GM12878 (cell line): ENCODE measurements at regions not wholly inside any gene's neighbourhood (a gene's known extent, or its start where the extent isn't known, plus 50 kb on each side); places are given as distances from the start of the nearest gene placed in this dataset.

Experiments
- ATAC-seq: fragments of 200-7000 bp; cut with Tn5 transposase; 3 replicates; pipeline ENCODE4 v1.9.1; 2020; ENCODE audit warnings: mild to moderate bottlenecking, moderate library complexity
- BruUV-seq: library from RNA; stranded (reverse); fragments of 400-500 nt; replicated peaks from 2 replicates; lab custom pipeline; 2021; lab: Mats Ljungman, UMichigan
- CTCF ChIA-PET: fragments of 300-600 bp; sonication (Branson Sonifier 250); formaldehyde crosslinking; extraction: SDS; loops from one replicate; lab custom pipeline; 2021; ENCODE audit warnings: inconsistent platforms; lab: Yijun Ruan, JAX
- POLR2A ChIA-PET: fragments of 350-600 bp; formaldehyde crosslinking; extraction: SDS; loops from one replicate; lab custom pipeline; 2021; ENCODE audit warnings: inconsistent platforms; lab: Charles Lee
- RAD21 ChIA-PET: fragments of 300-600 bp; sonication (Branson Sonifier 250); formaldehyde crosslinking; loops from one replicate; lab custom pipeline; 2023; ENCODE audit warnings: antibody characterized with exemption; ENCODE audit not compliant: unreplicated experiment; lab: Charles Lee
- SMC1A ChIA-PET: fragments of 300-600 bp; sonication (Branson Sonifier 250); formaldehyde crosslinking; loops from one replicate; lab custom pipeline; 2023; ENCODE audit not compliant: unreplicated experiment, uncharacterized antibody; lab: Charles Lee
- DNase-seq: peaks from one replicate; pipeline ENCODE4 v3.0.0-alpha.2; 2011; ENCODE audit warnings: low read depth, low spot score
- FAIRE-seq: peaks from 3 replicates; lab custom pipeline; 2011; peaks lifted over from hg19 to GRCh38; lab: Jason Lieb, UNC
- H2AFZ ChIP-seq: 2 replicates; pipeline ENCODE4 v1.6.0; 2011; ENCODE audit warnings: low read depth, low read length, control low read depth; ENCODE audit not compliant: control insufficient read depth
- H3K27ac ChIP-seq: 2 replicates; pipeline ENCODE4 v1.5.1; 2011; ENCODE audit warnings: control low read depth; ENCODE audit not compliant: control insufficient read depth, insufficient read depth
- H3K27me3 ChIP-seq, 2 experiments: replicated peaks in 1 of 2; 2 replicates each; pipeline versions ENCODE4 v1.6.0 to v1.6.1; 2011; ENCODE audit warnings: low read length in 1 of 2; ENCODE audit not compliant: control insufficient read depth in 2 of 2, insufficient read depth in 2 of 2
- H3K36me3 ChIP-seq, 2 experiments: 2 replicates each; pipeline ENCODE4 v1.5.1; 2011; ENCODE audit warnings: low read length in 1 of 2; ENCODE audit not compliant: control insufficient read depth in 2 of 2, insufficient read depth in 2 of 2
- H3K4me1 ChIP-seq: 2 replicates; pipeline ENCODE4 v1.6.1; 2011; ENCODE audit warnings: mild to moderate bottlenecking, low read length, moderate library complexity, mixed read lengths; ENCODE audit not compliant: control insufficient read depth, insufficient read depth
- H3K4me2 ChIP-seq: 2 replicates; pipeline ENCODE4 v1.6.0; 2011; ENCODE audit warnings: control low read depth; ENCODE audit not compliant: control insufficient read depth, insufficient read depth
- H3K4me3 ChIP-seq: fragments of 200-600 bp; sonication (generic); 2 replicates; pipeline ENCODE4 v1.5.1; 2016
- H3K79me2 ChIP-seq: 2 replicates; pipeline ENCODE4 v1.6.0; 2011; ENCODE audit warnings: low read length; ENCODE audit not compliant: control insufficient read depth, insufficient read depth
- H3K9ac ChIP-seq: 2 replicates; pipeline ENCODE4 v1.8.0; 2011; ENCODE audit warnings: low read length, control low read depth, mixed read lengths; ENCODE audit not compliant: control insufficient read depth, insufficient read depth
- H3K9me3 ChIP-seq: replicated peaks from 3 replicates; pipeline ENCODE4 v1.5.1; 2011; ENCODE audit warnings: mild to moderate bottlenecking, low read length; ENCODE audit not compliant: control insufficient read depth, insufficient read depth
- H4K20me1 ChIP-seq: 2 replicates; pipeline ENCODE4 v1.6.0; 2011; ENCODE audit not compliant: control insufficient read depth, insufficient read depth
- ASH2L ChIP-seq: fragments of 300-600, 200-600 bp; sonication (generic); IDR thresholded peaks from 2 replicates; pipeline ENCODE4 v1.6.1; 2017; ENCODE audit warnings: low read depth, mild to moderate bottlenecking, borderline replicate concordance
- CBX3 ChIP-seq: fragments of 200-600 bp; sonication (generic); IDR thresholded peaks from 2 replicates; pipeline ENCODE4 v1.6.1; 2016; ENCODE audit warnings: low read depth, borderline replicate concordance
- CHD4 ChIP-seq: fragments of 200-600 bp; sonication (generic); IDR thresholded peaks from 2 replicates; pipeline ENCODE4 v1.6.1; 2016; ENCODE audit warnings: mild to moderate bottlenecking
- FOS ChIP-seq: IDR thresholded peaks from 3 replicates; pipeline ENCODE4 v1.6.1; 2011; ENCODE audit warnings: borderline replicate concordance; ENCODE audit not compliant: insufficient read length; ENCODE audit errors: extremely low read depth
- KAT2A ChIP-seq: conservative IDR thresholded peaks from 2 replicates; pipeline ENCODE4 v1.6.1; 2011; ENCODE audit warnings: low read depth, low read length; ENCODE audit not compliant: control insufficient read depth
- KLF5 ChIP-seq: fragments of 450-650 bp; IDR thresholded peaks from 2 replicates; pipeline ENCODE4 v1.6.1; 2014; ENCODE audit warnings: mild to moderate bottlenecking; ENCODE audit not compliant: partially characterized antibody
- MLLT1 ChIP-seq: fragments of 450-650 bp; IDR thresholded peaks from 2 replicates; pipeline ENCODE4 v1.6.1; 2016; ENCODE audit warnings: mild to moderate bottlenecking
- MYB ChIP-seq: fragments of 150-350 bp; IDR thresholded peaks from 2 replicates; pipeline ENCODE4 v1.6.1; 2014; ENCODE audit warnings: mild to moderate bottlenecking, low read depth, low read length, borderline replicate concordance
- NKRF ChIP-seq: fragments of 450-650 bp; conservative IDR thresholded peaks from 2 replicates; pipeline ENCODE4 v1.6.1; 2017; ENCODE audit warnings: mild to moderate bottlenecking, moderate library complexity
- NRF1 ChIP-seq: conservative IDR thresholded peaks from 2 replicates; pipeline ENCODE4 v1.6.1; 2011; ENCODE audit warnings: mild to moderate bottlenecking, low read depth, low read length, improper control_type of control experiment
- POLR2AphosphoS5 ChIP-seq: IDR thresholded peaks from 2 replicates; pipeline ENCODE4 v1.6.1; 2011; ENCODE audit warnings: mild to moderate bottlenecking, low read length, inconsistent platforms
- STAT3 ChIP-seq: IDR thresholded peaks from 2 replicates; pipeline ENCODE4 v1.6.1; 2011; ENCODE audit warnings: low read depth, low read length, improper control_type of control experiment
- SUPT20H ChIP-seq: IDR thresholded peaks from 2 replicates; pipeline ENCODE4 v1.6.1; 2011; ENCODE audit warnings: low read depth, mild to moderate bottlenecking, low read length, moderate library complexity, borderline replicate concordance; ENCODE audit not compliant: control insufficient read depth
- SUZ12 ChIP-seq: fragments of 200-600 bp; sonication (generic); IDR thresholded peaks from one replicate; pipeline ENCODE4 v1.6.1; 2018; ENCODE audit warnings: antibody characterized with exemption, mild to moderate bottlenecking; ENCODE audit not compliant: unreplicated experiment
- TCF12 ChIP-seq: IDR thresholded peaks from 2 replicates; pipeline ENCODE4 v1.6.1; 2011; ENCODE audit warnings: low read depth, mild to moderate bottlenecking, low read length
- TCF3 ChIP-seq: IDR thresholded peaks from 2 replicates; pipeline ENCODE4 v1.6.1; 2012; ENCODE audit warnings: low read depth, mild to moderate bottlenecking, low read length, borderline replicate concordance; ENCODE audit not compliant: insufficient read depth
- WGBS: methylation state at CpG from one replicate; pipeline ENCODE4 v1.1.6; 2016; ENCODE audit warnings: low lambda C conversion rate; ENCODE audit not compliant: insufficient replicate concordance, insufficient coverage; ENCODE audit errors: missing lambda C conversion rate; 5-methylcytosine and 5-hydroxymethylcytosine counted together
- in situ Hi-C: fragments of 300-500 bp; cut with MboI; formaldehyde crosslinking; loops from 9 replicates; pipeline ENCODE4 v1.14.3; 2018; ENCODE audit warnings: mixed read lengths
- intact Hi-C: fragments of 100-400 bp; cut with micrococcal nuclease; formaldehyde crosslinking; loops from one replicate; pipeline ENCODE4 v1.14.2; 2022; ENCODE audit not compliant: unreplicated experiment

- TF ChIP-seq STAT3 = no peak
- no peak for TF ChIP-seq POLR2AphosphoS5
- TF ChIP-seq, all 136 proteins: peak for 0
- H3K79me2 ChIP-seq = no peaks in the 10 kb centered on the region
- H4K20me1 ChIP-seq = no peaks in the 10 kb centered on the region
- RAD21 ChIA-PET = no interaction called here
- 22% methylated on average over 4 of the region's 4 CpGs for WGBS
- CTCF ChIA-PET = no interaction called here
- DNase-seq (no peak), ATAC-seq (no peak), FAIRE-seq (no peak)
- H3K4me3 ChIP-seq = no peak overlapping the region
- no peak overlapping the region for H3K27ac ChIP-seq
- no peak overlapping the region for H2AFZ ChIP-seq
- H3K36me3 ChIP-seq = no peaks in the 10 kb centered on the region
- no peak overlapping the region for H3K9ac ChIP-seq
- no peaks in the 10 kb centered on the region for H3K27me3 ChIP-seq
- no TSS peak for BruUV-seq
- H3K4me2 ChIP-seq = no peak overlapping the region
- H3K4me1 ChIP-seq = no peaks in the 10 kb centered on the region
- in situ Hi-C loops = no loop called here
- SMC1A ChIA-PET = no interaction called here
- intact Hi-C loops = no loop called here
- no peaks in the 10 kb centered on the region for H3K9me3 ChIP-seq
- POLR2A ChIA-PET = no interaction called here
Measured at GRCh38 chr21:16366207-16366606, 636.4 kb downstream of the USP25 start.

- CTCF ChIA-PET = no interaction called here
- ATAC-seq (no peak), DNase-seq (no peak), FAIRE-seq (no peak)
- no peak overlapping the region for H3K4me2 ChIP-seq
- intact Hi-C loops = no loop called here
- WGBS = 92% methylated on average over 1 of the region's 1 CpG
- H2AFZ ChIP-seq = no peak overlapping the region
- BruUV-seq = no TSS peak
- in situ Hi-C loops = no loop called here
- H3K27ac ChIP-seq = no peak overlapping the region
- POLR2A ChIA-PET = no interaction called here
- H4K20me1 ChIP-seq = no peaks in the 10 kb centered on the region
- SMC1A ChIA-PET = no interaction called here
- no peaks in the 10 kb centered on the region for H3K27me3 ChIP-seq
- H3K4me1 ChIP-seq = no peaks in the 10 kb centered on the region
- H3K4me3 ChIP-seq = no peak overlapping the region
- no peaks in the 10 kb centered on the region for H3K36me3 ChIP-seq
- H3K9ac ChIP-seq = no peak overlapping the region
- no peaks in the 10 kb centered on the region for H3K79me2 ChIP-seq
- RAD21 ChIA-PET = no interaction called here
- H3K9me3 ChIP-seq = no peaks in the 10 kb centered on the region
- TF ChIP-seq CBX3 (no peak), MYB (no peak), SUPT20H (no peak), FOS (no peak), KAT2A (no peak), MLLT1 (no peak), CHD4 (no peak), TCF12 (no peak), ASH2L (no peak), SUZ12 (no peak), NKRF (no peak), NRF1 (no peak), TCF3 (no peak), KLF5 (no peak)
Measured at GRCh38 chr21:16367079-16367478, 637.3 kb downstream of the USP25 start.
